ENCODE measurements at regions not wholly inside any gene's neighbourhood (a gene's known extent, or its start where the extent isn't known, plus 50 kb on each side); places are given as distances from the start of the nearest gene placed in this dataset.
"Not testable (repeated sequence)": the region's sequence is repeated elsewhere in the genome, so short reads cannot be mapped to it uniquely, and the experiment has no call there.

GRCh38 chr18:76715012-76715610 lies 107.2 kb upstream of the ZNF236 start:
- DNase-seq, result no peak

GRCh38 chr18:76713432-76713831 lies 108.9 kb upstream of the ZNF236 start:
- DNase-seq, result no peak

- DNase-seq, result no peak
These were observed 109.7 kb upstream of the ZNF236 start for GRCh38 chr18:76712511-76713140.

GRCh38 chr18:76710646-76711520 lies 111.5 kb upstream of the ZNF236 start:
- DNase-seq, result no peak

DNA sequence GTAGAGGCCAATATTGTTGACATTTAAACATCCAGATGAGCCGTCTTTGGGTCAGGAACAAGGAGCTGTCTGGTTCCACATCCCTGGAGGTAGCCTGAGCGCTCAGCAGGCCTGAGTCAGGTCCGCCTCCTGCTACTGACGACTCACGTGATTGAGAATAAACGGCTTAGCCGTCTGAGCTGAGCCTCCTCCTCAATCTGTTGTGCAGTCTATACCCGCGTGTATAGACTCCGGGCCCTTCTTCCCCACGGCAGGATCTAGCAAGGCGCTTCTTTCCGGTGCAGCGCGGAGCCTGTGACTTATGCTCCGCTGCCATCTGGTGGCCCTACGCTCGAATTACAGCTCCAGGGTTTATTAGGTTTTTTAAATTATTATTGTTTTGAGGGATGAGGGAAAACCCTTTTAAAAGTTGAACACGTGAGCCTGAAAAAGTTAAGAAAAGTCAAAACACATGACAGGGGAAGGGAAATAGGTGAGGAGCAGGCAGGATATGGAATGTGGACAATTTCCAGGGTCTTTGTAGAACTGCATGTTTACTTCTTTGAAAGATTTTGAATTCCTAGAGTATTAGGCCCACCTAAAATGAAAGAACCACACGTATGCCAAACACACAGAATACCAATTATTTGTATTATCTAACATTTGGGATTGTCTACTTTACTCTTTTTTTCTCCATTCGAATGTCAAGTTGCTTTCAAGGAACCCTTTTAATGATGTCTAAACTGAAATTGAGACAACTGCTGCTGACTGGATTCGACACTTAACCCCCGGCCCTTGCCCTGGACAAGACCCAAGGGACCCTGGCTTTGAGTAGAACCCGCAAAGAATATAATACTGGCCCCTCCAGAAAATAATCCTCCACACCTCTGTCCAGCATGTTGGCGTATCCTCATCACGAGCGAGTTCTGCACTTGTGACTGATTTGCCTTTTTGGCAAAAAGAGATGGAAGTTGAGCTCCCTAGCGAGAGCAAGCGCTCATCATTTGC lies 112.4 kb upstream of the ZNF236 start:
- DNase-seq, result peak; percentile 81

- no peak for DNase-seq
These were observed 113.5 kb upstream of the ZNF236 start for GRCh38 chr18:76708722-76709353.

DNA sequence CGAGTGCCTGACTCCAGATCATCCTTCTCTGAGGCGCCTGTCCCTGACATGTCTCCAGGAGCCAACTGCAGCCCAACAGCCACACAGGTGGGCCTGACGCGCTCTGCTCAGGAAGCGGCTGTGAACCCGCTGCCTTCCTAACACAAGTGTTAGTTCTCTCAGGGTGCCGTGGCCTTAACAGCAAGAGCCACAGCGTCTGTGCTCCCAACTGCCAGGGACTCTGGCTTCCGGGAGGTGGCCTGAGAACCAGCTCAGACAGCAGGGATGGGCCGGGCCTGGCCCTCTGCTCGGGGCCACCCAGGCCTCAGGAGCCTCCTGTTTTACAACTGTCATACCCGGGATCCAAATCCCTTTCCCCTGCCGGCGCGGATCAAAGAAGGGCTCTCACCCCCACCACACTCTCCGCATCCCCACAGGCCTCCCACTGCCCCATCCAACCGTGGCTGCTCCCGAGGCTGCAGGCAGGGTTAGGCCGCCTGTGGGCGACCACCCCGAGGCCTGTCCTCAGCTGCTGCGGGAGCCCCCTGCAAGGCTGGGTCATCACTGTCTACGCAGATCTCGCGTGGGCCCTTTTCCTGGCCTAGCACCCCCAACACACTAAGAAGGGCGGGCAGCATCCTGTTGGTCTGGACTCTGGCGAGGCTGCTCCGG lies 114.2 kb upstream of the ZNF236 start:
- no peak for DNase-seq

- no peak for DNase-seq
These were observed 114.8 kb upstream of the ZNF236 start for GRCh38 chr18:76707534-76707933.

DNA sequence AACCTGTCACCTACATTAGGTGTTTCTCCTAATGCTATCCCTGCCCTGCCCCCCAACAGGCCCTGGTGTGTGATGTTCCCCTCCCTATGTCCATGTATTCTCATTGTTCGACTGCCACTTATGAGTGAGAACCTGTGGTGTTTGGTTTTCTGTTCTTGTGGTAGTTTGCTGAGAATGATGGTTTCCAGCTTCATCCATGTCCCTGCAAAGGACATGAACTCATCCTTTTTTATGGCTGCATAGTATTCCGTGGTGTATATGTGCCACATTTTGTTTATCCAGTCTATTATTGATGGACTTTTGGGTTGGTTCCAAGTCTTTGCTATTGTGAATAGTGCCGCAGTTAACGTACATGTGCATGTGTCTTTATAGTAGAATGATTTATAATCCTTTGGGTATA lies 117.8 kb upstream of the ZNF236 start:
- DNase-seq, result not testable (repeated sequence)

- no peak for DNase-seq
These were observed 122.4 kb upstream of the ZNF236 start for GRCh38 chr18:76699923-76700322.

DNA sequence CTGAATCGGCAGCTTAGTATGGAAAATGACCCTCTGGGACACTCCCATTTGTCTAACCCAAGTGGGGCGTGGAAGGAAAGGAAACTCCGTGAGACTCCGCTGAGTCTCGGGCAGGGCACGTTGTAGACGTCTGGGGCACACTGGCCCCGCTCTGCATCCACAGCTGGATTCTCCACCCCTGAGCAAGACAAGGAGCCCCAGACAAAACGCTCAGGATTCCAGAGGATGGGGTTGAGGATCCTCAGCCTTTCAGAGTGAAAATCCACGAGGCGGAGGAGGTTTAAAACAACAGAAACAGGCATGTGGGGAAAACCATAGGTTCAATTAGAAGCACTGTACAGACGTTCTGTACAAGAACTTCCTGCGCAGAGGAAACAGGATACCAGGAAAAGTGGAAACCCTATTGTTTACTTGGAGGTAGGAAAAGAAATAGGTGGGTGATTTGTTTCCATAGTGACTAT lies 124.9 kb upstream of the ZNF236 start:
- DNase-seq, result no peak

GRCh38 chr18:76691800-76692199 lies 130.6 kb upstream of the ZNF236 start:
- no peak for DNase-seq

DNA sequence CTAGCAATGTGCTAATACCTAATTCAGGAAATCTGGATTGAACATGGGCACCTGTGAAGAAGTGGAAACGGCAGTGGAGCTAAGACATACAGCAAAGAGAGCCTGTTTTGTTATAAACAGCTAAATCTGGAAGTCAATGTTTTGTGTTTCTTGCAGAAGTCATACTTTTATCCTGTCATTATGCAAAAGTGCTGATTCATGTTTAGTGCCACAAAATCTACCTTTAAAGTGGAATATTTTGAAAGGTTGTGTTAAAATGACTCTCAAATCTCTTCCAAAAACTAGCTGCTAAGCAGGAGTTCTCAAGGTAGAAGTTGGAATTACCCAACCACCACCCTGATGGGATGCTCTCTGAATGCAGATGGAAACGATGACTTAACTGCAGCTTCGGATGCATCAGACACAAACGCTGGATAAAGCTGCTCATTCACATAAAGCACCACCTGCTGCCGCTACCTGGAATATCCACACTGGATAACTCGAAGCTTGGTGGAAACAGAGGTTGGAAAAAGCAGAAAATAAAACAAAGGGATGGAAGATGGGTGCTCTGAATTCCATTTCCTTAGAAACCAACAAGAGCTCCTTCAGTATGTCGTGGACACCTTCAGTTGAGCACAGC lies 132.6 kb upstream of the ZNF236 start:
- no peak for DNase-seq

GRCh38 chr18:76688724-76689472 lies 133.5 kb upstream of the ZNF236 start:
- DNase-seq, result no peak

DNA sequence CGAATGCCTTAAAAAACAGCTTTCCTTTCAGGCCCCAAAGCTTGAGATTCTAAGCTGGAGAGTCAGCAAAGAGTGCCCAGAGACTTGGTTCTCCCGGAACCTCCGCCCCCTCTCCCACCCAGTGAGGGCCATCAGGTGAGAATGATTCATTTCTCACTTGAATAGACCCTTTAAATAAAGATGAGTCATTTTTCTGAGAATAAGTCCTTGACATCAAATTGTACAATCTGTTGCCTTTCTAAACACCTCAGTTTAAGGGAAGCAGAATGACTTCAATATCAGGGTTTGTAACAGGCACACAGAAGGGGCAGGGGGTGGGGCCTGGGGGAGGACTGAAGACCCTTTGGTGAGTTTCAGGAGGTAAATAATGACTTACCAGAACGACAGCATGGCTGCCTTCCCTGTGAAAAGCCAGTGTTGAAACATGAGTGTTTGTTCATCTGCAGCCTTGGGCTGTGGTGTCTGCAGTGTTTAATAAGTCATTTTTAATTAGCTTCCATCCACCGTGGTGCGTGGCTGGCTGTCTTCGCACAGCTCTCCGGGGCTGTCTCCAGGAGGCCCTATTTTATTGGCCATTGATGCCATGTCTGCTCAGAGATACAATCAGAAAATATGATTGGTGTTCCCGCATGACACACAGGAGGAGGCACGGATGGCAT lies 134.9 kb upstream of the ZNF236 start:
- DNase-seq, result no peak

DNA sequence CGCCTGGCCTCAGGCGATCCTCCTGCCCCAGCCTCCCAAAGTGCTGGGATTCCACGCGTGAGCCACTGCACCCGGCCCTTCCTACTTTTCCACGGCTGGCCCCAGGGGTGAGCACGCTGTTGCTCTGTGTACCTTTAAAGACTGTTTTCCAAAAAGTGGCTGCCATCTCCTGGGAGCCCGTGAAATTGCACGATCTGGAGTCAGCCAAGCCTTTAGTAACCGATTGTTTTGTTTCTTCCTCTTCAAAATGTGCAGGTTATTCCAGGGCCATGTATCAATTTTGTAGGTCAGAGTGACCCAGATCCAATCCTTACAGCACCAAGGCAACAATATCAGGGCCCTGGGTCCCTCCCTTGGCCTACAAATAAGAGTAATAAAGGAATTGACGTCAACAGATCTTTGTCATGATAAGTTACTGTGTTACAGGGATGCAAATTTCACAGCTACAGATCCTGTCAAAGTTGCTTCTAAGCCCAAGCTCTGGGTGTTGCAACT lies 135.6 kb upstream of the ZNF236 start:
- DNase-seq, result no peak

GRCh38 chr18:76685860-76686259 lies 136.5 kb upstream of the ZNF236 start:
- no peak for DNase-seq

DNA sequence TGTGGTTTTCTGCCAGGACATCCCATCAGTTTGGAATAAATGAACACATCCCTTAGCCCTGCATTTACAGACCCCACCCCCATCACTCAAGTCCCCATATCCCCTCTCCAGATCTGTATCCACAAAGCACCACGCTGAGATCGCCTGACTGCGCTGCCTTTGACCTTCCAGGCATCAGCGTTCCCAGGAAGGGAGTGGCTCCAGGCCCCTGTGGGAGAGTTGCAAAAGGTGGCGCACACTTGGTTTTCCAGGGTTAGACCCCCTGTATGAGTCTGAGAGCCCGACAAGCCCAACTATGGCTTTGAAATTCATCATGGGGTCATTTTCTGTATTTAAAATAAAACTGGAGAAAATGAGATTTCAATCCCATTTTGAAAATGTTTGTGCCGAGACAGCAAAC lies 137.0 kb upstream of the ZNF236 start:
- no peak for DNase-seq

DNA sequence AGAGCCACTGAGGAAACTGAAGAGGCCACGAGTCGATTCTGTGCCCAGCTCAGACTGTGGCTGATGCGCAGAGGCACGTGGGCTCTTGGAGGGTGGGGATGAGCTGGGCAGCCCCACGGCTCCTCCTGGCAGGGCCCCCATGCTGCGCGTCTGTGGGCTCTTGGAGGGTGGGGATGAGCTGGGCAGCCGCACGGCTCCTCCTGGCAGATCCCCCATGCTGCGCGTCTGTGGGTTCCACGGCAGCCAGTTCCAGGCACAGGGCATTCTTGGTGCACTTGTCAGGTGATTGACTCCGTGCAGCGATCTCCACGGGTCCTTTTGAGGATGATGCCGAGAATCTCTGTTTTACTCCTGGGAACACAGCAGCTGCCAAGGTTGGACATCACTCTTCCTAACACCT lies 138.1 kb upstream of the ZNF236 start:
- DNase-seq, result no peak

DNA sequence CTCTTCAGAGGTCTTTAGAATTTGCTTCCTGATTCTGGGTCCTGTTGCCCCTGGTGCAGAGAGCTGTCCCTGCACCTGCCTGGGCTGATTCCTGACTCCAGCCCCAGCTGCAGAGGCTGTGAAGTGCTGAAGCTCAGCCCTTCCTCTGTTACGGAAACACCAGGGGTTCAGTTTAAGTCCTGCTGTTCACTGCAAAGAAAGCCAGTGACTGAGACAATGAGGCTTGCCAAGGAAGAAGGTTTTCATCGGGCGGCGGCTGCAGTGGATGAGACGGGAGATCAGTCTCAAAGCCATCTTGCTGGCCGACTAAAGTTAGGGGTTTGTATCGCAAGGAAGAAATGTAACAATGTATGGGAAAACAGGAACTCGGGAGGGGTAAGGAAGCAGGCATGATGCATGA lies 142.4 kb upstream of the ZNF236 start:
- DNase-seq, result no peak
